GM12801 (cell line): ENCODE measurements at regions not wholly inside any gene's neighbourhood (a gene's known extent, or its start where the extent isn't known, plus 50 kb on each side); places are given as distances from the start of the nearest gene placed in this dataset.

ENCODE experiments used
- CTCF ChIP-seq: IDR thresholded peaks from one replicate; pipeline ENCODE4 v1.5.1; 2011; ENCODE audit warnings: control low read depth; ENCODE audit not compliant: insufficient read length; ENCODE audit errors: extremely low read depth

GRCh38 chr13:39928261-39928660, 272.8 kb downstream of the COG6 start:
- no peak for TF ChIP-seq CTCF

- no peak for TF ChIP-seq CTCF
These were observed 274.1 kb downstream of the COG6 start for GRCh38 chr13:39929583-39929982.

- TF ChIP-seq CTCF: no peak
These were observed 274.6 kb downstream of the COG6 start for GRCh38 chr13:39930060-39930459.

GRCh38 chr13:39930544-39931444, 275.3 kb downstream of the COG6 start:
- no peak for TF ChIP-seq CTCF

- no peak for TF ChIP-seq CTCF
These were observed 276.0 kb downstream of the COG6 start for GRCh38 chr13:39931505-39931904.

- TF ChIP-seq CTCF: no peak
These were observed 279.7 kb downstream of the COG6 start for GRCh38 chr13:39935155-39935554.

- no peak for TF ChIP-seq CTCF
These were observed 283.1 kb downstream of the COG6 start for GRCh38 chr13:39938596-39938995.
